Fibroblast of skin of back (primary cell): ENCODE measurements at regions not wholly inside any gene's neighbourhood (a gene's known extent, or its start where the extent isn't known, plus 50 kb on each side); places are given as distances from the start of the nearest gene placed in this dataset.

Experiments
- DNase-seq: peaks from one replicate; pipeline ENCODE4 v3.0.0-alpha.2; 2013

GRCh38 chr6:55696501-55696900, 117.5 kb upstream of the HMGCLL1 start:
- no peak for DNase-seq

DNA sequence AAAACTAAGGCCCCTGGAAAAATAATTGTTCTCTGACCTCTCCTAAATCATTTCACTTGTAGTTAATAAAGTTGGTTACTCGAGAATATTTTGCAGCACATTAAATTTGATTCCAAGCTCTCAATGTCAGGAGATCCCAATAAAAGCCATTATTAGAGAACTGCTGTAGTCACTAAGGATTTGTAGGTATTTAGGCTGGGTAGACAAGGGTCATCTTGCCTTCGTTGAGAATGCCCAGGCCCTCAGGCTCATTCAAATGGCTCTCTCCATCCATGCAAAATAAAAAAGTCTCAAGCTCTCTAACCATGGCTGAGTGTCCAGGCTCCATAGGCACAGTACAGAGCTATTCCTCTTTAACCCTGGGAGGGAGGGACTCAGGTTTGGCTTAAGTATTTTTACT, 117.0 kb upstream of the HMGCLL1 start:
- no peak for DNase-seq

DNA sequence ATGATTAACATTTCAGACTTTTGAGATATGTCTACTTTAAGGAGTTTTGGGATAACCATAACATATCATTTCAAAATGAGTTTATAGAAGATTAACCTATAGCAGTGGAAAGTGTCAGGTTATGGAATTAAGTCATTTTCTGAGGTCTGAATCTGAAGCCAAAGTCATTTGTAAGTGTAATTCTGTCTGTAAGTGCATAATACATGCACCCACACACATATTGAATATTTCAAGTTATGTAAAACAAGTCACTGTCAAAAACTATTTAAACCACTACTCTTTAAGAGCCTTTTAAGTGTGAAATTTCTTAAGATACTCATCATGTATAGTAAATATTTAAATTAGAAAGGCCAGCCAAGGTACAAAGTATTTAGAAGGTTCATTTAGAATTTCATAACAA, 115.8 kb upstream of the HMGCLL1 start:
- DNase-seq: no peak

GRCh38 chr6:55694148-55694547, 115.2 kb upstream of the HMGCLL1 start:
- peak; percentile 62 for DNase-seq

- DNase-seq: no peak
These were observed 100.5 kb upstream of the HMGCLL1 start for GRCh38 chr6:55679503-55679902.

GRCh38 chr6:55678330-55679224, 99.6 kb upstream of the HMGCLL1 start:
- peak; percentile 8 for DNase-seq

- no peak for DNase-seq
These were observed 97.7 kb upstream of the HMGCLL1 start for GRCh38 chr6:55676736-55677135.

- DNase-seq: no peak
These were observed 96.9 kb upstream of the HMGCLL1 start for GRCh38 chr6:55675941-55676340.

DNA sequence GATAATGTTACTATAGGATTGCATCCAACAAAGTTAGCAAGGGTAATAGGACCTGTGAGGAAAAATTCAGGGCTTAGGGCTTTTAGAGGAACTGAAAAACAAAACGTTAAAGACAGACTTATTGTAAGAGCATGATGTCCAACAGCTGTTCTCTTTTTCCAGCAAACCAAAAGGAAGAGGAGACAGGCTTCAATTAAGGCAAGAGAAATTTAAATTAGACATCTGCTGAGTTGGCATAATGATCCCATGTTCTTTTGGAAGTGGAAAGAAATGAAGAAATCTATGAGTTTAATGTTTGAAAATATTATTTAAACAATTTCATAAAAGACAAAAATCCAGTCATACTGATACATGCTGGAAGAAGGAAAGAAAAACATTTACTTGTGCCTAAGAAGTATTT, 95.7 kb upstream of the HMGCLL1 start:
- DNase-seq: no peak

GRCh38 chr6:55670850-55671413, 91.9 kb upstream of the HMGCLL1 start:
- DNase-seq: no peak

DNA sequence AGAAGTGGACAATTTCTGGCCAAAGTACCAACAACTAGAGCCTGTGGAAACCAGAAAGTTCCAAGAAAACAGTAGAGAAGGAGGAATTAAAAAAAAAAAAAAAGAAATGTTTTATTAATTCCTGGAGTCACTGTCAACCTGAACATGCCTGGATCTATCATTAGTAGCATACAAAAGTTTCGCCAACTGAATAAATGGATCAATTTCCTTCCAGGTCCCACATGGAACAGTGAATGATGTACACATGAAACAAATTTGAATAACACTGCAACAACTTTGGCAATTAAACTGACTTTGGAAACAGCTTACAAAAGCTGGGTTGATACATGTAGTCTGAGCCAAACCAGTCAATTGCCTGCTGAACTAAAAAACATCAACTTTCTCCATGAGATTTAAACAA, 90.0 kb upstream of the HMGCLL1 start:
- DNase-seq: no peak

GRCh38 chr6:55668591-55668990, 89.6 kb upstream of the HMGCLL1 start:
- no peak for DNase-seq

DNA sequence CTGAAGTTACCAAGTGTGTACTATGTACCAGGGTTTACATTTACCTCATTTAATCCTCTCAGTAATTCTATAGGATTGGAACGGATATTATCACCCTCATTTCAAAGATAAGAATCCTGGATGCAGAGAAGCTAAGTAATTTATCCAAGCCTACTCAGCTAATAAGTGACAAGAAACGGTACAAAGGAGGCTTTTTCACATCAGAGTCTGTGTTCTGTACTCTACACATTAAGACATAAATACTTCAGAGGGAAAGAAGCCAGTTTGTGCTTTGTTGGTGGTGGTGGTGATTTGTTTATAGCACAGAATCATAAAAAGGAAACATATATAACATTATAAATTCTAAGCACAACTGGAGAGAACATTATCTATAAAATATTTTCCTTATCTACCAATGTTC, 88.3 kb upstream of the HMGCLL1 start:
- DNase-seq: no peak

- no peak for DNase-seq
These were observed 87.7 kb upstream of the HMGCLL1 start for GRCh38 chr6:55666606-55667225.

- no peak for DNase-seq
These were observed 87.0 kb upstream of the HMGCLL1 start for GRCh38 chr6:55666037-55666436.

DNA sequence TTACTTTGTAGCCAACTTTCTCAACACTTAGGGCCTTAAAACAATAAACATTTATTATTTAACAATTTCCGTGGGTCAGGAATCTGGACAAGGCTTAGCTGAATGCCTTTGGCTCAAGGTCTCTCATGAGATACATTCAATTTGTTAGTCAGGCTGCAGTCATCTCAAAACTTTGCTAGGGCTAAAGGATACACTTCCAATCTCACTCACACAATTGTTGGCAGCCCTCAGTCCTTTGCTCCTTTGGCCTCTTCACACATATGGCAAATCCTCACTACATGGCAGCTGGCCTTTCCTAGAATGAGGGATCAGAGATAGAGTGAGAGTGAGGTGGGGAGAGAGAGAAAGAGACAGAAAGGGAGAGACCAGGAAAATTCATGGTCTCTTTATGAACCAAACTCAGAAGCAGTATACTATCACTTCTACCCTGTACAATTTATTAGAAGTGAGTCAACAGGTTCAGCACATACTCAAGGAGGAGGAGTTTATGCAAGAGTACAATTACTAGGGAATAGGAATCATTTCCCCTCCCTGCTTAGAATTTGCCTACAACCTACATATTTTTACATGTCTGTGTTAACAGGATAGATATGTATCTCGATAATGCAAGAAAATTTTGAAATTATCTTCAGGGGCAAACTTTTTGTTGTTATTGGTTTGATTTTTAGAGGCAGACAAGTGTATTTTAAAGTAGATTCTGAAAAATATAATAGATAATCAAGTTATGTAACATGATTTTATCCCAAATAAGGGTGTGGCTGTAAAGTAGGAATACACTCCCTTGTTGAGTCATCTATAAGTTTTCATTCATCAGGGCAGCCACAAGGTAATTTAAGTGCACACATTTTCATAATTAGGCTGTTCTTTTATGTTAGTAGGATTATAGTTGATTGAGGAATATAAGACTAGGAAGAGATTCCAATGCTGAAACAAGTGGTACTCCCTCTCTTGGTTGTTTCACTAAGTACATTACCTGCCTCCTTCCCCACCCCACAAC, 85.9 kb upstream of the HMGCLL1 start:
- DNase-seq: no peak

DNA sequence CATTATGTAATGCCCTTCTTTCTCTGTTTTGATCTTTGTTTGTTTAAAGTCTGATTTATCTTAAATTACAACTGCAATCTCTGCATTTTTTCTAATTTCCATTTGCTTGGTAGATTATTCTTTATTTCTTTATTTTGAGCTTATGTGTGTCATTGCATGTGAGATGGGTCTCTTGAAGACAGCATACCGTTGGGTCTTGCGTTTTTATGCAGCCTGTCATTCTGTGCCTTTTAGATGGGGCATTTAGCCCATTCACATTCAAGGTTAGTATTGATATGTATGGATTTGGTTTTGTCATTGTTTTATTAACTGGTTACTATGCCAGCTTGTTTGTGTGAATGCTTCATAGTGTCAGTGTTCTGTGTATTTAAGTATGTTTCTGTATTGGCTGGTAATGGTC, 84.9 kb upstream of the HMGCLL1 start:
- no peak for DNase-seq

- peak; percentile 15 for DNase-seq
These were observed 80.3 kb upstream of the HMGCLL1 start for GRCh38 chr6:55659304-55659703.

- no peak for DNase-seq
These were observed 75.5 kb upstream of the HMGCLL1 start for GRCh38 chr6:55654445-55654844.

GRCh38 chr6:55652429-55652828, 73.4 kb upstream of the HMGCLL1 start:
- no peak for DNase-seq

DNA sequence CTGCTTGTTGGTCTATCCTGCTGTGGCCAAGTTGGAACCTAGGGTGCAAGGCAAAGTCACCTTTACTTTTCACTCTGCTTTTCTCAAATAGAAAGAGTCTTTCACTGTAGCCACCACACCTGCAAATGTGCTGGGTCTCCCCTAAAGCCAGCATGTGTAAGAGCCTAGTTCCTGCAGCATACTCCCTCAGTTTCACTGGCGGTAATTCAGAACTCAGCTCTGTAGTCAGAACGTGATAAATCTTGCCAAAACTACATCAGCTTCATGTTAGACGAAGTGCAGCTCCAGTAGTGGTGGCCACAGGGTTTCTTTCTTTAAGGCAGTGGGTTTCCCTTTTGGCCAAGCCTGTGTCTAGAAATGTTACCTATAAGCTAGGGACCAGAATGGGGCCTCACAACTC, 72.0 kb upstream of the HMGCLL1 start:
- DNase-seq: no peak

GRCh38 chr6:55643861-55644260, 64.9 kb upstream of the HMGCLL1 start:
- DNase-seq: peak; percentile 21

GRCh38 chr6:55642366-55642765, 63.4 kb upstream of the HMGCLL1 start:
- DNase-seq: no peak
